GM18526 (cell line): ENCODE measurements at regions not wholly inside any gene's neighbourhood (a gene's known extent, or its start where the extent isn't known, plus 50 kb on each side); places are given as distances from the start of the nearest gene placed in this dataset.

Experiments used
- POLR2A ChIP-seq: IDR thresholded peaks from 3 replicates; pipeline ENCODE4 v1.6.1; 2011; ENCODE audit not compliant: insufficient read length; ENCODE audit errors: extremely low read depth

- TF ChIP-seq POLR2A = no peak
Observed at GRCh38 chr14:62102349-62102725, 340.1 kb downstream of the SNAPC1 start.

DNA sequence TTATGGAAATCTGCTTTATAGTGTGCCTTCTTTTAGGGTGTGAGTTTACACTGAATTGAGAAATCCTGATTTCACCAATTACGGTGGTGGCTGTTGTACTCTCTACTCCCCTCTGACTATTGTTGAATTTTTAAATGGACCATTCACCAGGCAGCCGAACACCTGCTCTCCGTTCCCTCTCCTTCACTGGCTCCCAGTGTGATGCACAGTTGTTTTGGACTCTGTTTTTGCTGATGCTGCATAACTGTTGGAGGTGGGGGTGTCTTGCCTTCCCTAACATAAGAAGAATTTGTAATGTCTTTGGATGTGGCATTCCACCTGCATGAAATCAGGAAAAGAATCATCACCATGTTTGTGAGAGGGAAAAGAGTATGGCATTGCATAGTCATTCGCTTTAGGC lies 341.2 kb downstream of the SNAPC1 start:
- no peak for TF ChIP-seq POLR2A

DNA sequence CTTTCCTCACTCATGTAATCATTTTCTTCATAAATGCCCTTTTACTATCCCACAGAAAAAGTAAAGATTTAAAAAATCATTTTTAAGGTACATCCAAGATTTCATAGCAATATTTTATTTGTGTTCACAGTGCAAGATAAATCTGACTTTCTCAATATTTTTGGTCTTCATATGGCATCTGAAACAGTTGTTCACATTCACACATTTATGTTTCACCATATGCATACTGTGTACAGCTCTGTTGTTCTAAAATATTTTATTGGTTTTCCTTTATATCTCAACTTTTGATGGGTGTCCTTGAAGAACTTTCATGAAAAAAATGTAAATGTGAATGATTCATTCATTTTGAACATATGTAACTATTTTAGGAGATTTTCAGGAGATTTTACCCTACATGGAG lies 348.7 kb downstream of the SNAPC1 start:
- no peak for TF ChIP-seq POLR2A

GRCh38 chr14:62117010-62117750 lies 355.0 kb downstream of the SNAPC1 start:
- TF ChIP-seq POLR2A = no peak

GRCh38 chr14:62117751-62118105 lies 355.5 kb downstream of the SNAPC1 start:
- TF ChIP-seq POLR2A = no peak

GRCh38 chr14:62118461-62118860 lies 356.2 kb downstream of the SNAPC1 start:
- no peak for TF ChIP-seq POLR2A

GRCh38 chr14:62118871-62119270 lies 356.7 kb downstream of the SNAPC1 start:
- no peak for TF ChIP-seq POLR2A

GRCh38 chr14:62123961-62124360 lies 361.7 kb downstream of the SNAPC1 start:
- no peak for TF ChIP-seq POLR2A

DNA sequence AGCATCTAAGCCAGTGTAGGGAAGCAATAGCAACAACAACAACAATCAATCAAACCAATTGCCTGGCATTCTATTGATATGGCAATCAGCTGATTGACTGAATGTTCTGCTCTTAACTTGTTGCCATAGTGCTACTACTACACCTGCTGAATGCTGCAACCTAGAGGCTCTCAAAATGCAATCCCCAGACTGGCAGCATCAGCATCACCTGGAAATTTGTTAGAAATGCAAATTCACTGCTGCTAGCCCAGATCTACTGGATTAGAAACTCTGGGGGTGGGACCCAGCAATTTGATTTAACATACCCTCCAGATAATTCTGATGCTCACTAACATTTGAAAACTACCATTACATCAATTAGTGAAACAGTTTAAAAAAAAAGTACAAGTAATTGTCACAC lies 363.6 kb downstream of the SNAPC1 start:
- no peak for TF ChIP-seq POLR2A

DNA sequence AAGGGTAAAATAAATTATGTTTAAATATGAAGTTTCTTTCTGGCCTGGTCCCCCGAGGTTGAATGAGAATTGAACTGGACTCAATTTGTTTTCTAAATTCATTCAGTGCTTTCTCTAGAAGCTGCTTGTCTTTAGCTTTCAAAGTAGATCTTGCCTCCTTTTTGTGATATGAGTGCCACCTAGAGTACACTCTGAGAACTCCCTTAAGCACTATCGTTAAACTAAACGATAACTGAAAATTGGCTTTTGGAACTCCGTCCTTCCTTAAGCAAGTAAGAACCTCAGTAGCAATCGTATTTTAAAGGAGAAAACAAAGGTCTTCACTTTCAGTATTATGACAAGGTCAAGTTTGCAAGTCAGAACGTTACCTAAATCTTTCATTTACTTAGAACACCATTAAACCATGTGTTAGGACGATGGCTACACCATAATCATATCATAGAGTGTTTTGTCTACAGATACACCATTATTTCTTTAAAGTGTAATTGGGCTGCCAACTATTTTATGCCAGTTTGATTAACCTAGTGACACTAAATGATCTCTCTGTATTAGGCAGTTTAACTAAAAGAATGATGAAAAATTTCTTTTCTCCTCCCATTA lies 364.8 kb downstream of the SNAPC1 start:
- no peak for TF ChIP-seq POLR2A

DNA sequence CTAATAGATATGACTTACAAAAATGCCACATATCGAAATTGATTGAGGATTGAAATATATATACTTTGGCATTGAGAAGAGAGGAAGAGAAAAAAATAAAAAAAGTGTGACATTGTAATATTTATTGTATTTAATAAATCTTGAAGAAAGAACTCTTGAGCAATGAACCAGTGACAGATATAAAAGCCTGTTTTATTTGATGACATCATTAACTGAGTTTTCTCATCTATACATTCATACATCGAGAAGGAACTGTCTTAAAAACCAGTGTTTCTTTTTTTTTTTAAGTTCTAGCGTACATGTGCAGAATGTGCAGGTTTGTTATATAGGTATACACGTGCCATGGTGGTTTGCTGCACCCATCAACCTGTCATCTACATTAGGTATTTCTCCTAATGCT lies 368.2 kb downstream of the SNAPC1 start:
- no peak for TF ChIP-seq POLR2A

DNA sequence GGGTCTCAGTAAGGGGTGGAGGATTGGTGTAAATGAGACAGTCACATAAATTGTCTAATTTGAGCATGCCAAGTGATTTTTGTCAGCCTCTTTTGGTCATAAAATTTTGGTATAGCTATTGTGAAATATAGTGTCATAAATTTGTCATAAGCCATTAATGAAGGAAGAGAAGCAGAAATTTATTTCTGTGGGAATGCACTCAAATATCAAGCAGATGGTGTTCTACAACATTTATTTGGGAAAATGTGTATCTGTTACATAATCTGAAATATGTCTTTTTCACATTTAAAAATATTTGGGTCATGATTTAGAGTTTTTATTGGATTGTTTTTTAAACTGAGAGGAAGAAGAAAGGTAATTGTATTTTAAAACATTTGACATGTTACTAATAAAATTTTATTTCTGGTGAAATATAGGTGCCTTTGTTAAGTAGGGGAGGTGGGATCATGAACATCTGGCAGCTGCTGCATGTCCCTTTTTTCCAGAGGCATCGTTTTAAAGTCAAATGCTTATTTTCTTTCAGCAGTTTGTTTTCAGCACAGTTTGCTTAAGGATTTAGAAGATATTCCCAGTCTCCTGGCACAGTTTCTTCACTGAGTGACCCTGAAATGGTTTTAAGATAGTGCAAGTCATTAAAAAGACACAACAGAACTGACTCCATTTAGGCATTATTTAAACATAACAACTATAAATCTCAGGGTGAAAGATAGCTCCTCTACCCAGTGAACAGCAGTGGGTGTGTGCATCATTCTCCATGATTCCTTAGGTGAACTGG lies 371.7 kb downstream of the SNAPC1 start:
- TF ChIP-seq POLR2A = no peak

- no peak for TF ChIP-seq POLR2A
Observed at GRCh38 chr14:62138593-62138992, 376.4 kb downstream of the SNAPC1 start.

DNA sequence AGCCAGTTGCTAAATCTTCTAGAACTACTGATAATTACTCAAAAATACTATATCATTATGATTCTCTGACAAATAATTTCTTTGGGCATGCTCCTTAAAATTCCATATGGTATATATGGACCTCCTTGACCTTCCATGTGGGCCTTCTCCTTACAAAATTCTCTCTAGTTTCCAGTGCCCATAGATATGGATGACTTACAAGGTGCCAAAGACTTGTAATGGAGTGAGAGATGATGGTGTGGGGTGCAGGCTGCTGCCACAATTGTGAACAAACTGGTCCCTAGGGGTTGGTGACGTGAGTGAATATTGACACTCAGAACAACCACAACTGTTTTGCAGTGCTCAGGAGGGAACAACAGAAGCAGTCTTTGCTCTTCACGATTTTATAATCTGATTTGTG lies 378.9 kb downstream of the SNAPC1 start:
- no peak for TF ChIP-seq POLR2A

DNA sequence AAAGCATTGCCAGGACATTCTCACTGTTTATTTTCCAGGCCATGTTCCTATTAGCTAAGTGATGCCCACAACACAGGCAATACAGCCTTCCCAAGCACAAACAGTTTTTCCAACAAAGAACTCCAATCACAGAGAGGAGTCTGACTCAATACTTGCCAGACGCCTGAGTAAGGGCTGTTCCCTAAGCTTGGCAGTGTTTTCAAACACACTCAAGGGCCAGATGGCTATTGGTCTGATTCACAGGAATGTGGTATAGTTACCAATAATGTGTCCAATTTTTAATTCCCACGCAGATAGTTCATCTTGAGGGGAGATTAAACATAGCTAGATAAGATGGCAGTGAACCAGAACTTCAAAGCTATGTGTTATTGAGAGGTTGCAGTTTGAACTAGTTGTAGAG lies 381.0 kb downstream of the SNAPC1 start:
- TF ChIP-seq POLR2A = no peak

- no peak for TF ChIP-seq POLR2A
Observed at GRCh38 chr14:62144863-62145262, 382.6 kb downstream of the SNAPC1 start.

DNA sequence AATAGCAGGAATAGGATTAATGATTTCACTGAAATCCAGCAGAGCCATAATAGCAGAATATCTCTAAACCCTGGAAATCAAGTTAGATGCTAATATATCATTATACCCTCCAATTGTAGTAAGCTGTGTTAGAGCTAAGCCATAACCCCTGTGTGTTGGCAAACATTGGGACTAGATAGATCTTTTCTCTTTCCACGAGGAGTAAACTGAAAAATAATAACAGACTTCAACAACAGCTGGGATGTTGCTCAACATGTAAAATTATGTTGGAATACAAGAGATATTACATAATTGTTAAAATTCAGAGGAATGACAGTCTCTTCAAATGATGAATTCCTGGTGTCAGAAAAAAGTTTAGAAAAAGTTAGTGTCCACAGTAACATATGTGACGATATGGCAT lies 383.8 kb downstream of the SNAPC1 start:
- TF ChIP-seq POLR2A = no peak

DNA sequence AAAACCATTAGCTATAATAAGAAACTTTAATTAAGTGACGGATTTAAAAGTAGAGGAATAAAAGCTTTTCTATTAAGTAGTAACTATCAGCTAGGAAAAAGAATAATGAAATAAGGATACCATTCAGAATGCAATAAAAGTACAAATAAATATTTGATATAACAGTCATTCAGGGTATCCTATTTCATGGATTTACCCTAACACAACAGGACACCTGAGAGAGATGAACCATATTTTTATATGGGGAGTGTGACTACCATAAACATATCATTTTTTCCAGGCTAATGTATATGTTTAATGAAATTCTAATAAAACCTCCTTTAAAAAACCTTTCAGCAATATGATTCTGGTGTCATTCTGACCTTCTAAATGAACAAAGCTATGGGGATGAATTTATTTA lies 393.8 kb downstream of the SNAPC1 start:
- no peak for TF ChIP-seq POLR2A
